NCI-H524 (cell line): ENCODE measurements at regions not wholly inside any gene's neighbourhood (a gene's known extent, or its start where the extent isn't known, plus 50 kb on each side); places are given as distances from the start of the nearest gene placed in this dataset.
"Not testable (repeated sequence)": the region's sequence is repeated elsewhere in the genome, so short reads cannot be mapped to it uniquely, and the experiment has no call there.

Experiments
- DNase-seq, 2 experiments: peaks; one replicate each; lab custom pipeline; 2025; lab: John Stamatoyannopoulos, UW

DNA sequence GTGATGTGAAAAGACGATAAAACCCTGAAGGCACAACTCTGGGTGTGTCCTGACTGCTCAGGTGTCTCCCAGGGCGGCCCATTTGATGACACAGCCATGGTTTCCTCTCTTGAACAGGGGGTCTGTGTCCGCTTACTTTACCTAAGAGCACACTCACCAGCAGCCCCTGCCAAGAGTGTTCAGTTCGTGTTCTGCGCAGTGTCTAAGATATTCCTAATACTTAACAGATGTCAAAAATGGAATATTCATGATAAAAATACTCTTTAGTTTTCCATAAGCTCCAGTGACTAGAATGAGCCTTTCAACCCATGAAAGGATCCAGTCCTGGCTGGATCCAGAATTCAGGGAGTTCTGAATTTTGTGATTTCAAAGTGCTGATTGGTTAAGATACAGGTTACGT, 492.4 kb downstream of the TNS3 start:
- no peak for DNase-seq

DNA sequence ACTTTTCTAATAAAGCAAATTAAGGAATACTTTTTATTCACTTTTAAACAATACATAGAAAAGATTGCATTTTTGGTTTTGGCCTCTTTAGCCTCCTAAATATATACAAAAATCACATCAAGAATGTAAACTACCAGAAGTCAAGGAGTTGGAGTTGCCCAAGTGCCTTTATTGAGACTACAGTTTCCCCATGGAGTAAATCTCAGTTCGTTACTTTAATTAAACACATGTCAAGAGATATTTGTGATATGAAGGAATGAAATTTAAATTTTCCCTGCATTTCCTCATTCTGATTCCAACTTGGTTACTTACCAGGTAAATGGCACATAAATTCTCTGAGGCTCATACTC, 492.9 kb downstream of the TNS3 start:
- no peak for DNase-seq

DNA sequence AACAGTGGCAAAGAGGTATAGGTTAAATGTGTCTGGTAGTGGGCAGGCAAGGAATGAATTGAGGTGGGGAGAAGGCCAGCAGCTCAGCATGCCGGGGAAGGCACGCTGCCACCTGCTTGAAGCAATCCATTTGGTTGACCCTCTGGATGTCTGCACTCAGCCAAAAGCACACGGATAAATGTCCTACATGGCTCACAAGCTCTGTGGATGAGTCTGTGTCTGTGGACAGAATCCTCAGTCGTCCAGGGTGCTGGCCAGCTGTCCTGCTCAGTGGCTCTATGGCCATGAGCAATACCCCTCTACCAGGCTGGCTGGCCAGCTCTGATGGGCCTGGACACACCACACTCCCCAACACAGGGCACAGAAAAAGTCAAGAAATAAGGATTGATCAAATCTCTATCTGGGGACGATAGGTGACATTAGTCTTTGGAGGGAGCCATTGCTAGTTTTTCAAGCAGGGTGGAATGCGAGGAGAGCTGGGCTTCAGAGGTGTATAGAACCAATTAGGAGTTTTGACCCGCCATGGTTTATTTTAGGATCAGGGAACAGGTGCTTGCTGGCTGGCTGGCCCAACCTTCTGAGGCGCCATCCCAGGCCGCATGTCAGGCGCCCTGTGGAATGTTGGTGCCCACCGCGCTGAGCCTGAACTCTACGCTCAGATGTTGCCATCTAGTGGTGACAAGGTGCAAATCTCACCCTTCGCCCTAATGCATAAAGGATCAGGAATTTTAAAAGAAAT, 493.4 kb downstream of the TNS3 start:
- DNase-seq, result peak; percentile 10 to 61

DNA sequence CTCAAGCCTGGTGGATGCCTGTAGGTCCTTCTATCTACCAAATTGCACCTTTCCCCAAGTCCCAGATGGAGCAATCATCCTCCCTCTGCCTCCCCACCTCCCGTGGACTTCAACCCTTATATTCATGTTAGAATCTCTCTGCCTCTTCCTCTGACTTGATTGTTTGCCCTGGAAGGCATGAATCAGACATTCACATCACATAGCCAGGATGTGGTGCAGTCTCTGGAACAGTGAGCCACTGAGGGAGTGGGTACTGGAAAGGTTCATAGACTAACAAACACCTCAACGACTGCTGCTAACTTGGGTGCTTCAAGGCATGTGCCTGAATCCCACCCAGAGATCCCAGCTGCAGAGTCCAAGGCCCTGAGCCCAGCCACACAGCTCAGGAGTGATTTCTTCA, 494.0 kb downstream of the TNS3 start:
- DNase-seq, result no peak

DNA sequence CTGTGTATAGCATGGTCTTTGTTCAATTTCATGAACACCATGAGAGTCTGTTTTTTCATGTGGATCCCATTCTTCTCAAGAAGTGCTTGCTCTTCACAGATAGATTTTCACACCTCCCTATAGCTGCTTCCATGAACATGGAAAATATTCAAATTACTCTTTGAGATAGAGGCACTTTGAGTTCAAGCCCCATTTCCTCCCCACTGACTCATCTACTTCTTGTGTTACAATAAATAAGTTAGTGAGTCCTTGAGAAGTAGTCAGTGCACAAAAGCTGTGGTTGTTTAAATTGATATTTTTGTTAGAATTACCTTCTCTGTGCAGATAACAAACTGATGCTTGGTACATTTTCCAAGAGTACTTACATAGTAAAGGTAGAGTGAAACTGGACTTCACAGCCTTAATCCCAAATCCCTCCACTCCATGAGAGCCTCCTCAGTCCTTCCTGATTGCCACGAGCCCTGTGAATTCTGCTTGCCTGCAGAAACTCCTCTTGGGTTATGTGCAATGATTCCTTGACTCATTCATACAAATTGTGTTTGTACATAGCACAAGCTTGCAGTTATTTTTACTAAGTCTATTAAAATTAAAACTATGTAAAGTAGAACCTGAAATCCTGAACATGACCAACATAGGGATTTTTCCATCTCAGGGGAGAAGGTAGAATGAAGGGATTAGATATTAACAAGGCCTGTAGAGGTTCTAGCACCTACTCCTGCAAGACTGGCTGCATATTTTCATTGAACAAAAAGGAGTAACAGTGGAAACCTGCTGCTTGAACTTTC, 496.2 kb downstream of the TNS3 start:
- no peak for DNase-seq

DNA sequence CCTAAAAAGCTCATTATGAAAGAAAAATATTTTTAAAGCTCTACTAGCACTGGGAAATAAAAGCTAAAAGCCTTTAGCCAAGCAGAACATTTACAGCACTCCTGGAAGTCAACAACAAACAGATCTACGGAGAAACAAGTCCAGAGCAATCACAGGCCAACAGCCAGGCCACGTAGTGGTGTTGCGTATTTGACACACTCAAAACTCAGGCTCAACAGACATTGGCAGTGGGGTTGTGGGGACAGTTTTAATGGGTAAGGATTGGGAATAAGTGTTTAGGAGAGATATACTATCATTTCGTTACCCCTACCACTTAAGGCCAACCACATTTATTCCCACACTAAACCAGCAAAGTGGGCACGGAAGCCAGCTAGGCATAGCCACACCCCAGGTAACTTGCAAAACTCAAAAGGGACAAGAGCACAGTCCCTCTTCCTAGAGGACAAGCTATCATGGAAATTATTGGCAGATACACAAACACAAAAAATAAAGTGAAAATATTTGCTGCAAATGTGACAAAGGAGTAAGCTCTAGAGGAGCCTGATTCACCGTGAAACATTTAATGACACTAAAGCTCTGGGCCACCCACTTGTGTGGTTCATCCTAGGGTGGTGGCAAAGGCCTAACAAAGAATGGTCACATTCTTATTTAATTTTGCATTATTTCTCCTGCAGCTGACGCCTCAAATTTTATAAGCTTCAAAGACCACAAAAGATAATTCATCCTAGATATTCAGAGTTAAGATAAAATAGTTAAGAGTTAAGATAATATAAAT, 498.2 kb downstream of the TNS3 start:
- DNase-seq, result no peak

DNA sequence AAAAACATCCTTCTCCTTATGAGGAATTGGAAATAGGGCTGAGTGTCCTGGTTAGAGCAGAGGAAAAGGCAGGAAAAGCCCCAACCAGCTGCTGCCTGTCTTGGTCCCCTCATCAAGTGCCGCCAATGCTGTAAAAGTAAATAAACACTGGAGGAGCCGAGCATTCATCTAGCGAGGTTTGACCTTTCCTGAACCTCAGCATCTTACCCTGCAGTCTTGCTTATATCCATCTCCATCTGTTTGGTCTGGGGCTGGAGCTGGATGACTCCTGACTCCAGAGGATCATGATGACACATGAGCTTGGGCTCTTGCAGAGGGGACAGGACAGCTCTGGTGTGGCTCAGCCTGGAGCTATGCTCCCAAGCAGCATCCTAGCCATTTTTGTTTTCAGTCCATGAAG, 501.1 kb downstream of the TNS3 start:
- DNase-seq, result no peak

DNA sequence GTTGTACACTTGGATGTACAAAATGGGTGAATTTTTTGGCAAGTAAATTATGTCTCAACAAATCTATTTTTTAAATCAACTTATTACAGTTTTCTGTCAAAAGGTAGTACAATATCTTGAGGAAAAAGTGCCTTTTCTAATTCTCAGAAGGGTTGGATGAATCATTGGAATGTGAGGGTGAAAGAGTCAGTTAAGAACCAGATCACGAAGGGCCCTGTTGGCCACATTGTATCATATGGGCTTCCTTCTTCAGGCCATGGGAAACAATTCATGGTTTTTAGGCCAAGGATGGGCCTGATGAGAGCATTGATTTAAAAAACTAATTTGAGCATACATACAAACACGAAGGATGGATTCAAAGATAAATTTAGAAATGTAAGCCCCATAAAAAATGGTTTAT, 503.7 kb downstream of the TNS3 start:
- no peak for DNase-seq

DNA sequence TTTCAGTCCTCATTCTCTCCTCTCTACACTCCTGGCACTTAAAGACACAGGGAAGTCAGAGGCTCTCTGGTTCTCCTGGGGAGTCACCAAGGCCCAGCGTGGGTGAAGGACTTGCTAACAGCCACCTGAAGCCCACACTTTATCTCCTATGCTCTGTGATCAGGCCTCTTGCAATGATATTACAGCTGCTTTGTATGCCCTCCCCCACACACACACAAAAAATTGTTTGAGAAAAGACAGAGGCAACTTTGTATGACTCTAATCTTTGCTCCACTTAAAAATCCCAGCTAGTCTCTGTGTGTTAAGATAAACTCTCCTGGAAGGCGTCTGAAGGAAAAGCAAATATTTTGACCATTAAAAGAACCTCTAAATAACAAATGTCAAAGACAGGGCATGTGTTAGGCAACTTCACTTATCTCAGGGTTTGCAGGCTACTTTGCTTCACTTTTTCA, 507.2 kb downstream of the TNS3 start:
- DNase-seq, result no peak

DNA sequence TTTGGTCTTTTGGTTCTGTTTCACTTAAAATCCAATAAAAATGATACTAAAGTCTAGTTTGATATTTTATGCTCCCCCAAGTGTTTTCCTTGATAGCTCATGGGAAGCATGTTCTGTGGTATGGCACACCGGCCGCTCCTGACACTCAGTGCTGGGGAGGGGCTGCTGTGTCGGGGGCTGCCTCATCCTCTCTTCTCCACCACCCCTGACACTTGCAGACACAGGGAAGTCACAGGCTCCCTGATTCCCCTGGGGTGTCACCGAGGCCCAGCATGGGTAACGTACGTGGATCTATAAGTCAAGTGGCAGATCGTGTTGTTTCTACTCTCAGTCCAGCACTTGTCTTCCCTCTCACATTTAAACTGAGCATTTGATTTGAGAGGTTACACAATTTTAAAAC, 508.6 kb downstream of the TNS3 start:
- no peak for DNase-seq

DNA sequence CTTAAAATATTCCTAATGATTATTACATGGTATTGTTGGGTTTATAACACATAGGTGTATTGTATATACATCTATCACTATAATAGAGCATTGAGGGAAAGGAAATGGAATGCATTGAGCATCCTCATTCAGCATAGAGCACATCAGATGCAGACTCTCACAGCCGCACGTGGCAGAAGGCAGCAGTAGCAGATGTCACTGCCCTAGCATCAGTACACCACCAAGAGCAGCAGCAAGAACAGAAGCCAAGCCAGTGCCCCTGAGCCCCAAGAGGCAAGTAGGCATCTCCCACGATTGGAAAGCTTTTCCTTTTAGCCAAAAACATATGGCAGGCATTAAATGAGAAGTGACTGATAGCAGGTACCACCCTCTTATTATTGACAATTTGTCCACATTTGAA, 510.0 kb downstream of the TNS3 start:
- peak in 1 of 2 experiments; percentile 42 for DNase-seq

DNA sequence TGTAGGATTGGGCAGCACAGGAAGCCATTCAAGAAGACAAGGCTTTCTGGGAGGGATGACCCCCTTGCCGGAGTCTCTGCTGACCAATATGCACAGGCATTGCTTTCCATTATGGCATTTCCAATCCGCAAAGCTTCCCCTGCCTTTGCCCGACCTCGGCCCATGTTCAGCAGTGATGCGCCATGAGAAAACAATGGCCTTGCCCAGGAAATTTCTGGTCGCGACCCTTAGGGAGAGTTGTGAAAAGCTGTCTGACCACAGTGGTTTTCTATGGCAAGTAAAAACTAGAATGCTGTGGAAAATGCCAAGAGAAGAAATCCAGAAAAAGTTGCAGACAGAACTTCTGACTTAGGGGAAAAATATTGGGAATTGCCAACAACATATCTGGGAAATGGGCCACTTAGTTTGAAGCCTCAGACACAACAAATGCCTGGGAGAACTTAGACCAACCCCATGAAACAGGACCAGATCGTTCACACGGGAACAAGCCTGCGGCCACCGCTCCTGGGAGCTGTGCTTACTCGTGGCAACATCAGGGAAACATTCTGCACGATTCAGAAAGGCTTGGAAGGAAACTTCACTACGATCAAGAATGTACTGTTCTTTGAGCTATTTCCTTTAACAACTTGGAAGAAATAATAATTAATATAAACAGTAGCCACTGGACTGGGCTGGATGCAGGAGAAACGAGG, 512.4 kb downstream of the TNS3 start:
- no peak for DNase-seq

DNA sequence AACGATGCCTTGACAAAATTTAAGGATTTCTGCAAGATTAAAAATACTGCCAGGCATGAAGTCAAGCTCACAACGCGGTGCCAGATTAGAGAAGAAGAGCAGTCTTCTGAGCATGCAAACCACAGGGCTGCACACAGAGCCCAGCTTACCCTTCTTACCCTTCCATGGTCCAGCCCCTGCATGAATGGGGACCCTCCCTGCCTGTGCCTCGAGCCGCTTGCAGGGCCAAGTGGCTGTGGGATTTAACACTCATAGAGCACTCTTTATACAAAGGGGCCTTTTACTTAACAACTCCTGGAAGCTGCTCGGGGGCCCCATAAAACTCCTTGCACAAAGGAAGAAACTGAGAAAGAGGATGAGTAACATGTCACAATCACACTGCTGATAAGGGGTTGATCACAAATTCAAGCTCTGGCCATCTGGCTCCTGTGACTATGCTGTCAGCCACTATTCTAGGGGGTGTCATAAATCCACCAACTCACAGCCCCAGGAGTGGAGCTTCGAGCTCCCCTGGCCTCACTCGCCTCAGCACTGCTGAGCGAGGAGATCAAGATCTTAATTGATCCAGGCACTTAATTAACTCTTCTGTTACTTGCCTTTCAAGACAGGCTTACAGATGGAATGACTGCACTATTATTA, 514.8 kb downstream of the TNS3 start:
- DNase-seq, result no peak

DNA sequence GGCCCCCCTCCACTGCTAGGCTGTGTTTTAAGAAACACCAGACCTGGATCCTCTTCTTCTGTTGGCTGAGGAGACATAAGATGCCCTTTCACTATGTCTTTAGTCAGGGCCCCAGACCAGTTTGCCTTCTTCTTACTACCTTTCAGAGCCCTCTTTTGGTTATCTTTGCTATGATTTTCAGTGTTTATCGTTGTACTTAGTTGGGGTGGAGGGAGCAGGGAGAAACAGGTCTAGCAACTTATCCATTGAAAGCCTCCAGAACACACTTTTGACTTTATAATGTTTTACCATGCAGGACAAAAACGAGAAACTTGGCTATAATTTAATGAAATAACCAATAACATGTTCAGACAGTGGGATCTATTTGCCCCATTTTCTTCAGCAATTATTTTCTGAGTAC, 525.2 kb downstream of the TNS3 start:
- no peak for DNase-seq

DNA sequence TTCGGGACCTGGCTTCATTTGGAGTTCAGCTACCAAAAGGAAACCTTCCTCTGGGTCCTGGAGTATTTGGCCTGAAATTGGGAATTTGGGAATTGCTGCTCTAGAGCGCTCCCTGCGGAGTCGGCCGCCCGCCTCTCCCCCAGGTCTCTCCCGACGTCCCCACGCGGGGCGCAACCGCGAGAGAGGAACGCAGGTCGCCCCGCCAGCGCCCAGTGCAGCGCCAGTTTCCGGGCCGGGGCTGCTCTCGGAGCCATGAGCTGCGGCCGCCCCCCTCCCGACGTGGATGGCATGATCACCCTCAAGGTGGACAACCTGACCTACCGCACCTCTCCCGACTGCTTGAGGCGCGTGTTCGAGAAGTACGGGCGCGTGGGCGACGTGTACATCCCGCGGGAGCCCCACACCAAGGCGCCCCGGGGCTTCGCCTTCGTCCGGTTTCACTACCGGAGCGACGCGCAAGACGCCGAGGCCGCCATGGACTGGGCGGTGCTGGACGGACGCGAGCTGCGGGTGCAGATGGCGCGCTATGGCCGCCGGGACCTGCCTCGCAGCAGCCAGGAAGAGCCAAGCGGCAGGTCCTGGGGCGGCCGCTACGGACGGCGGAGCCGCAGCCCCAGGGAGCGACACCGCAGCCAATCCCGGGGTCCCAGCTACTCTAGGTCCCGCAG, 529.2 kb downstream of the TNS3 start:
- not testable (repeated sequence) for DNase-seq

DNA sequence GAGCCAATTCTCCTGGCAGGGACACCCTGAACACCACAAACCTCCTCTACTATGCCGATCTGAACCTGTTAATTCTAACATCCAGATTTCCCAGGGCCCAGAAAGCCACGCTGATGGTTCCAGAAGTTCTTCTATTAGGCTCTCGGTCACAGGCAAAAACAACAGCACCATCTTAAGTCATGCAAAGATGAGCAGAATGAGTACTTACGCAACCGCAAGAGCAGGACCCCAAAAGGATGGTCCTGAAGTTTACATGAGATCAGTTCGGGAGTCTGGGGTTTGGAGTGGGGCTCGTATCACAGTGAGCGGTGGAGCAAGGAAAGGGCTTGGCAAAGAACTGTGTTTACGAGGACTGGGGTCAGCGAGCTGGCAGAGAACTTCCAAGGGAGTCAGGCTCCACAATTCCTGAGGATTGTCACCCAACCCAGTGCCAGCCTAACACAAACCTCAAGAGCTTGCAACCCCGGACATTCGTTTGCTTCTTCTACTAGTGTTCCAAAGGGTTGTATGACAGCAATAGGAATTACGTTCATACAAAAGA, 532.6 kb downstream of the TNS3 start:
- DNase-seq, result no peak

DNA sequence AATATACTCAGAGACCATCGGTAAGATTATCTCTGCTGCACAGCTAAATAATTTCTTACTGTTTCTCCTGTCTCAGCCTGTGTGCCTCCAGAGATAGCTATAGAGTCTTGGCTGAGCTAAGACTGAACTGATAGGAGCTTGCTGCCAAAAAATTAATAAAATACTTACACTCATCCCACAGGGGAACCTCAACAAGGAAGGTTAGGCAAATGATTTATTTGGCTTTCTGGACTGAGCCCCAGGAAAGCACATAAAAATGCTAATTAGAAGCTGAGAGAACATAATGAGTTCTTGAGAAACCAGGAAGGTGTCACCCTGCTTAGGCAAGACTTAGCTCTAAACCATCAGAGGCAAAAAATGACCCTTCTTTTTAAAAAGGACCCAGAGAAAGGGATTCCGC, 534.5 kb downstream of the TNS3 start:
- DNase-seq, result no peak

DNA sequence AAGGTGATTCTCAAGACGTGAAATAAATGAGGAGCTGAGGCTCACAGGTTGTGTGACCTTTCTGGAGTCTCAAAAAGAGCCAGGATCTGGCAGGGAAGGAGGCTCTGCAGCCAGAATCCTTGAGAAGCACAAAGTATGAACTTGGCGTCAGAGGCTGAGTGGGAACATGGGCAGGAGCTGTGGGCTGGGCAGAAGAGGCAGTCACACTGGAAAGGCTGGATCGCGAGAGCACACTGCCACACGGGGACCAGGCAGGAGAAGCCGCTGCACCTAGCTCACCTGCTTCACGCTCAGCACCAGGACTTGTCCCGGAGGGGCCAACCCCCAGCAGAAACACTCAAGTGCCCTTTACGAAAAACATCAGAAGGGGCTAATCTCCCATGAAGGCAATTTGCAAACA, 535.0 kb downstream of the TNS3 start:
- no peak for DNase-seq

DNA sequence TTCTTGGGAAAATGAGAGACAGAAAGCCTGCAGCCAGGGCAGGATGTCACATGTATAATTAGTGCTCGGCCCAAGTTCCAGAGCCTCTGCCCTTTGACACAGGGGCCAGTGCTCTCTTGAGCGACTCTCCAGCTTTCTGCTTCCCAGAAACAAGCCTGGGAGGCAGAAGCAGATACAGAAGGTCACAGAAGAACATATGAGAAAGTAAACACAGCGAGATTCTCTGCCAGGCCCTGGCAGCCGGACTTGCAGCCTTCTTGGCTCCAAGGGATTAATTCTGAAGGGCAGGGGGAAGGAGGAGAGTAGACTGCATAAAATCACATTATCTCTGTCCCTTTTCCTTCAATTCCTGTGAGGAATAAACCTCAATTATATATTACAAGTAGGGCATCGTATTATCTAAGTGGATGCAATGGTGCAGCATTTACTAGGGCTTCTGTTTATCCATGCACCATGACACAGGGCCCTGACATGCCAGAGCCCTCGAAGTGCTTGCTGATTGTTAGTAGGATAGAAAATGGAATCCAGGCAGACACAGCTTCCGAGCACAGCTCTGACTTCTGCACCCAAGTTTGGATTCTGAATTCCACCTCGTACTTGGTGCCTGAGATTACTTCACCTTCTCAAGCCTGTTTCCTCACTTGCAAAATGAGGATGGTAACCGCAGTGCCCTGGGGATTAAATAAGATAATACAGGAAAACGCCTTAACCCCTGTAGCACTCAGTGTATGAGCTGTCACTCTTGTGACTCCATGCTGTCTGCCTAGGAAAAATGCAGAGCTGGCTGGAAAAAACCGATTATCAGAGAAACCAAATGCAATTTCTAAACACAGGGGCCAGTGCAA, 536.5 kb downstream of the TNS3 start:
- no peak for DNase-seq

DNA sequence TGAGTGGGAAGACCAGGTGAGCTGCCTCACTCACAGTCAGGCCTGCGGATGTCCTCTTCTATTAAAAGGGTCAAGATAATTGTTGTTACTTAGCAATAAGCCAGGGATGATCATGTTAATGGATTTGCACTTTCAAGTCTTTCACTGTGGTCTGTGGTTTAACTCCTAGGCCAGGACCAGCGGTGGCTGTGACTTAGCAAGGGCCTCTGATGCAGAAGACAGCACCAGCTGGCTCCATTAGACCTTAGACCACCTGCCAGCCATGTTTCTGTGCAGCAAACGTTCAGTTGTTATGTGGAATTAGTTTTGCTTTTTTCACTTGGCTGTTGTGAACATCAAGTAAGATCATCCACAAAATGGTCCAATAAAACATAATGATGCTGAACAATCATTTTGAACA, 537.3 kb downstream of the TNS3 start:
- no peak for DNase-seq
